ENCODE measurements at regions not wholly inside any gene's neighbourhood (a gene's known extent, or its start where the extent isn't known, plus 50 kb on each side); places are given as distances from the start of the nearest gene placed in this dataset.

DNA sequence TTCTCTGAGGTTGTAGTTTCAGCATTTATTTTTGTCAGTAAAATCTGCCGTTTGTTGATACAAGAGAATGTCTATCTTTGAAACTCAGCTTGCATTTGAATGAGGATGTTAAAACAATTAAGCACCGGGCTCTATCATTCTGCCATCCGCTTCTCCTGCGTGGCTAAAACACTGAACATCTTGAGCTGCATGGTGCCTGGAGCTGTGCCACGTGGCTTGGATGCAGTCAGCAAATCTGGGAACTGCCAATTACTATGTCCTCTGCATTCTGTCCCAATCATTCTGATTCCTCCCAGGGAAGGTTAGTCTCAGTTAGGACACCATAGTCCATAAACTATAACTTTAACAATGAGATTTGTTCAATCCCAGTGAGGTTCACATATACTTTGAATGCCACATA, 598.4 kb downstream of the FBXO15 start:
- ATAC-seq (ENCODE audit: low FRiP score), result no peak
- no peak for TF ChIP-seq CTCF (IDR thresholded peaks at IDR 0.05)

GRCh38 chr18:73545472-73545871, 602.2 kb downstream of the FBXO15 start:
- ATAC-seq (ENCODE audit: low FRiP score), result no peak
- no peak for TF ChIP-seq CTCF (IDR thresholded peaks at IDR 0.05)
- DNase-seq (ENCODE audit: low spot score), result no peak

More for the DNA sequence above, 598.4 kb downstream of the FBXO15 start:
- DNase-seq (ENCODE audit: low spot score), result no peak

- no peak for ATAC-seq (ENCODE audit: low FRiP score)
- no peak for TF ChIP-seq CTCF (IDR thresholded peaks at IDR 0.05)
- no peak for DNase-seq (ENCODE audit: low spot score)
Measured at GRCh38 chr18:73544617-73545016, 603.0 kb downstream of the FBXO15 start.

GRCh38 chr18:73544032-73544431, 603.6 kb downstream of the FBXO15 start:
- no peak for ATAC-seq (ENCODE audit: low FRiP score)
- TF ChIP-seq CTCF (IDR thresholded peaks at IDR 0.05), result no peak
- no peak for DNase-seq (ENCODE audit: low spot score)

- DNase-seq (ENCODE audit: low spot score), result no peak
- no peak for ATAC-seq (ENCODE audit: low FRiP score)
- TF ChIP-seq CTCF (IDR thresholded peaks at IDR 0.05), result no peak
Measured at GRCh38 chr18:73535990-73536389, 611.6 kb downstream of the FBXO15 start.

GRCh38 chr18:73535189-73535588, 612.4 kb downstream of the FBXO15 start:
- no peak for TF ChIP-seq CTCF (IDR thresholded peaks at IDR 0.05)
- ATAC-seq (ENCODE audit: low FRiP score), result no peak
- DNase-seq (ENCODE audit: low spot score), result no peak

GRCh38 chr18:73531601-73532000, 616.0 kb downstream of the FBXO15 start:
- no peak for DNase-seq (ENCODE audit: low spot score)
- no peak for TF ChIP-seq CTCF (IDR thresholded peaks at IDR 0.05)
- no peak for ATAC-seq (ENCODE audit: low FRiP score)

Measured in omental fat pad (tissue), 3 donors.